ENCODE measurements at regions not wholly inside any gene's neighbourhood (a gene's known extent, or its start where the extent isn't known, plus 50 kb on each side); places are given as distances from the start of the nearest gene placed in this dataset.

DNA sequence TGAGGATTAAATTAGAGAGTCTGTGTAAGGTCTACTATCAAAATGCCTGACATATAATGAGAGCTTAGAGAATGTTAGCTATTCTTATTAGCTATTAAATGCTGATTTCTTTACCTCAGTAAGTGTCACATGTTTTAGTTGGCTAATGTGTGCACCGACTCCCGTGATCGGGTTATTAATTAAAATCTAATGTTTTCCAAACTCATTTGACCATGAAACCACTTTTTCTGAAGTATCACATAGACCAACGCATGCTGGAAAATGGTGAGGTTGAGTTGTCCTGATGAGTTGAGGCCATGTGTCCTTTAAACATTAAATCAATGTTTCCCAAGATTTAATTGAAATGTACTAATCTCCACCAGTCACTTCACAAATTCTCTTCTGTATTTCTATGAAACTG is 84.8 kb upstream of the C1QTNF7 start:
- H3K9me3 Mint-ChIP-seq (ENCODE audit: unreplicated experiment): no peaks in the 10 kb centered on the region
- no peaks in the 10 kb centered on the region for H3K4me1 ChIP-seq (ENCODE audit: insufficient read depth, low read length)
- no peak for DNase-seq (ENCODE audit: low read depth)
- no peaks in the 10 kb centered on the region for H3K79me2 ChIP-seq (ENCODE audit: insufficient read depth, low read length)
- H3K4me1 Mint-ChIP-seq (ENCODE audit: low read depth, unreplicated experiment): peaks cover 21% of the 10 kb centered on the region
- H3K36me3 Mint-ChIP-seq (ENCODE audit: low read depth, unreplicated experiment): no peaks in the 10 kb centered on the region
- H3K4me3 Mint-ChIP-seq (ENCODE audit: unreplicated experiment): no peak overlapping the region
- FAIRE-seq: no peak
- no peak overlapping the region for H3K4me3 ChIP-seq (ENCODE audit: insufficient read depth, low read depth, low read length)
- TF ChIP-seq, protein P1, sequence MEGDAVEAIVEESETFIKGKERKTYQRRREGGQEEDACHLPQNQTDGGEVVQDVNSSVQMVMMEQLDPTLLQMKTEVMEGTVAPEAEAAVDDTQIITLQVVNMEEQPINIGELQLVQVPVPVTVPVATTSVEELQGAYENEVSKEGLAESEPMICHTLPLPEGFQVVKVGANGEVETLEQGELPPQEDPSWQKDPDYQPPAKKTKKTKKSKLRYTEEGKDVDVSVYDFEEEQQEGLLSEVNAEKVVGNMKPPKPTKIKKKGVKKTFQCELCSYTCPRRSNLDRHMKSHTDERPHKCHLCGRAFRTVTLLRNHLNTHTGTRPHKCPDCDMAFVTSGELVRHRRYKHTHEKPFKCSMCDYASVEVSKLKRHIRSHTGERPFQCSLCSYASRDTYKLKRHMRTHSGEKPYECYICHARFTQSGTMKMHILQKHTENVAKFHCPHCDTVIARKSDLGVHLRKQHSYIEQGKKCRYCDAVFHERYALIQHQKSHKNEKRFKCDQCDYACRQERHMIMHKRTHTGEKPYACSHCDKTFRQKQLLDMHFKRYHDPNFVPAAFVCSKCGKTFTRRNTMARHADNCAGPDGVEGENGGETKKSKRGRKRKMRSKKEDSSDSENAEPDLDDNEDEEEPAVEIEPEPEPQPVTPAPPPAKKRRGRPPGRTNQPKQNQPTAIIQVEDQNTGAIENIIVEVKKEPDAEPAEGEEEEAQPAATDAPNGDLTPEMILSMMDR (IDR thresholded peaks at IDR 0.05; ENCODE audit: insufficient read depth, low read depth, low read length): no peak
- no peak for TF ChIP-seq EZH2 (IDR thresholded peaks at IDR 0.05; ENCODE audit: insufficient read depth, low read length)
- H3K9ac ChIP-seq (ENCODE audit: low read length): no peak overlapping the region
- no peak overlapping the region for H3K27ac ChIP-seq (ENCODE audit: low read depth, low read length)
- no peaks in the 10 kb centered on the region for H3K9me3 ChIP-seq (ENCODE audit: insufficient read depth, low read depth, low read length)
- H3K27me3 ChIP-seq (ENCODE audit: insufficient read depth, low read length): no peaks in the 10 kb centered on the region
- no peaks in the 10 kb centered on the region for H3K27me3 Mint-ChIP-seq (ENCODE audit: low read depth, unreplicated experiment)
- H3K36me3 ChIP-seq (ENCODE audit: insufficient read depth, low read length): no peaks in the 10 kb centered on the region
- no peak overlapping the region for H3K27ac Mint-ChIP-seq (ENCODE audit: unreplicated experiment)
- H3K4me2 ChIP-seq (ENCODE audit: low read length): no peak overlapping the region
- no peak overlapping the region for H2AFZ ChIP-seq (ENCODE audit: low read depth, low read length)
- no peaks in the 10 kb centered on the region for H4K20me1 ChIP-seq (ENCODE audit: insufficient read depth, low read length)

DNA sequence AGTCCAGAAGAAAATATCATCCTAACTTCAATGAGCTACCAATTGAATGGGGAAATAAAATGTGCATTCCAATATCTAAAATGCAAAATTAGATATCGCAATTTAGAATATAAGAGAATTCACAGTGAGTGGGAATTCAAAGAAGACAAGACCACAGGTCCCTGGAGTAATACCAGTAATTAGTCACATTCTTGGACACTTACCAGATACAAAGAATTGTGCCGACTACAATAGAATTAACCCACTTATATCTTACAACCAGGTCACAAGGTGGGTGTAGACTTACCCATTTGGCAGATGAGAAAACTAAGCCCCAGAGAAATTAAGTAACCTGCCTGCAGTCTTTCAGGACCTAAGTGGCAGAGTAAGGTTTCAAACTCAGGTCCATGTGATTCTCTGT is 84.3 kb upstream of the C1QTNF7 start:
- no peak overlapping the region for H3K4me3 Mint-ChIP-seq (ENCODE audit: unreplicated experiment)
- no peaks in the 10 kb centered on the region for H3K27me3 Mint-ChIP-seq (ENCODE audit: low read depth, unreplicated experiment)
- no peak for FAIRE-seq
- Histone ChIP-seq H3K36me3 (ENCODE audit: insufficient read depth, low read length) (no peaks in the 10 kb centered on the region), H3K27ac (ENCODE audit: low read depth, low read length) (no peak overlapping the region), H3K4me2 (ENCODE audit: low read length) (no peak overlapping the region), H3K4me3 (ENCODE audit: insufficient read depth, low read depth, low read length) (no peak overlapping the region), H3K4me1 (ENCODE audit: insufficient read depth, low read length) (no peaks in the 10 kb centered on the region), H3K9me3 (ENCODE audit: insufficient read depth, low read depth, low read length) (no peaks in the 10 kb centered on the region), H3K9ac (ENCODE audit: low read length) (no peak overlapping the region), H3K79me2 (ENCODE audit: insufficient read depth, low read length) (no peaks in the 10 kb centered on the region), H2AFZ (ENCODE audit: low read depth, low read length) (no peak overlapping the region), H4K20me1 (ENCODE audit: insufficient read depth, low read length) (no peaks in the 10 kb centered on the region), H3K27me3 (ENCODE audit: insufficient read depth, low read length) (no peaks in the 10 kb centered on the region)
- H3K4me1 Mint-ChIP-seq (ENCODE audit: low read depth, unreplicated experiment): peaks cover 25% of the 10 kb centered on the region
- no peaks in the 10 kb centered on the region for H3K9me3 Mint-ChIP-seq (ENCODE audit: unreplicated experiment)
- peak; percentile 5 for DNase-seq (ENCODE audit: low read depth)
- no peak for TF ChIP-seq EZH2 (IDR thresholded peaks at IDR 0.05; ENCODE audit: insufficient read depth, low read length)
- TF ChIP-seq, protein P1 (IDR thresholded peaks at IDR 0.05; ENCODE audit: insufficient read depth, low read depth, low read length): no peak
- H3K27ac Mint-ChIP-seq (ENCODE audit: unreplicated experiment): no peak overlapping the region
- H3K36me3 Mint-ChIP-seq (ENCODE audit: low read depth, unreplicated experiment): no peaks in the 10 kb centered on the region

DNA sequence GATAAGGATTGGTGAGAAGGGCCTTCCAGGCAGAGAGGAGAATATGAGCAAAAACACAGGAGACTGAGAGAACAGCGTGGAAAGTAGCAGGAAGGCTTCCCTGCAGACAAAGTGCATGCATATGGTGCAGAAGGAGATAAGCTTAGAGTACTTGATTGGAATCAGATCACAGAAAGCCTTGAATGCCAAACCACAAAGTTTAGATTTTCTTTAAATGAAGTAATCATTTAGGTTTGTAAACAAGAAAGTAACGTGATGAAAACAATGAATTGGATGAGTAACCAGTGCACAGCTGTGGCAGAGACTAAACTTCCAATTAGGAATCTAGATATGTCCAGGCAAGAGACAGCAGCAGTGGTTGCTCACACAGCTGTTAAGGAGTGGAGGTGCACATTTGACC is 83.8 kb upstream of the C1QTNF7 start:
- peak; percentile 71 for DNase-seq (ENCODE audit: low read depth)
- H2AFZ ChIP-seq (ENCODE audit: low read depth, low read length): no peak overlapping the region
- no peak overlapping the region for H3K27ac ChIP-seq (ENCODE audit: low read depth, low read length)
- no peaks in the 10 kb centered on the region for H3K36me3 ChIP-seq (ENCODE audit: insufficient read depth, low read length)
- H3K4me1 Mint-ChIP-seq (ENCODE audit: low read depth, unreplicated experiment): peaks cover 29% of the 10 kb centered on the region
- no peaks in the 10 kb centered on the region for H3K36me3 Mint-ChIP-seq (ENCODE audit: low read depth, unreplicated experiment)
- H3K9ac ChIP-seq (ENCODE audit: low read length): no peak overlapping the region
- H3K27me3 ChIP-seq (ENCODE audit: insufficient read depth, low read length): no peaks in the 10 kb centered on the region
- H3K27ac Mint-ChIP-seq (ENCODE audit: unreplicated experiment): no peak overlapping the region
- H3K9me3 Mint-ChIP-seq (ENCODE audit: unreplicated experiment): no peaks in the 10 kb centered on the region
- no peaks in the 10 kb centered on the region for H3K4me1 ChIP-seq (ENCODE audit: insufficient read depth, low read length)
- no peaks in the 10 kb centered on the region for H3K27me3 Mint-ChIP-seq (ENCODE audit: low read depth, unreplicated experiment)
- TF ChIP-seq EZH2 (IDR thresholded peaks at IDR 0.05; ENCODE audit: insufficient read depth, low read length): no peak
- TF ChIP-seq, protein P1 (IDR thresholded peaks at IDR 0.05; ENCODE audit: insufficient read depth, low read depth, low read length): no peak
- H4K20me1 ChIP-seq (ENCODE audit: insufficient read depth, low read length): no peaks in the 10 kb centered on the region
- no peaks in the 10 kb centered on the region for H3K79me2 ChIP-seq (ENCODE audit: insufficient read depth, low read length)
- no peak for FAIRE-seq
- H3K4me3 ChIP-seq (ENCODE audit: insufficient read depth, low read depth, low read length): no peak overlapping the region
- no peak overlapping the region for H3K4me2 ChIP-seq (ENCODE audit: low read length)
- H3K9me3 ChIP-seq (ENCODE audit: insufficient read depth, low read depth, low read length): no peaks in the 10 kb centered on the region
- no peak overlapping the region for H3K4me3 Mint-ChIP-seq (ENCODE audit: unreplicated experiment)

All from astrocyte (in vitro differentiated cells and primary cell).